Suprapubic skin (tissue), 4 donors: ENCODE measurements at regions not wholly inside any gene's neighbourhood (a gene's known extent, or its start where the extent isn't known, plus 50 kb on each side); places are given as distances from the start of the nearest gene placed in this dataset.
"Not testable (repeated sequence)": the region's sequence is repeated elsewhere in the genome, so short reads cannot be mapped to it uniquely, and the experiment has no call there.

ENCODE experiments used
- DNase-seq, 2 donors: peaks; one replicate each; pipeline ENCODE4 v3.0.0-alpha.2; 2019; ENCODE audit warnings: low spot score in 2 of 2
- H3K27ac ChIP-seq: fragments of 200-600 bp; sonication (generic); one replicate; pipeline ENCODE4 v1.5.1; 2019
- H3K27me3 ChIP-seq: fragments of 200-600 bp; sonication (generic); one replicate; pipeline ENCODE4 v1.5.1; 2019
- H3K36me3 ChIP-seq: fragments of 200-600 bp; sonication (generic); one replicate; pipeline ENCODE4 v1.5.1; 2019
- H3K4me1 ChIP-seq: fragments of 200-600 bp; sonication (generic); one replicate; pipeline ENCODE4 v1.5.1; 2019
- H3K4me3 ChIP-seq: fragments of 200-600 bp; sonication (generic); one replicate; pipeline ENCODE4 v1.5.1; 2019; ENCODE audit warnings: mild to moderate bottlenecking
- H3K9me3 ChIP-seq: fragments of 200-600 bp; sonication (generic); one replicate; pipeline ENCODE4 v1.5.1; 2019
- EP300 ChIP-seq: sonication (generic); formaldehyde crosslinking; IDR thresholded peaks from one replicate; pipeline ENCODE4 v1.6.1; 2017; ENCODE audit warnings: antibody characterized with exemption
- POLR2A ChIP-seq, 2 donors: fragments of 450-650 bp; IDR thresholded peaks; one replicate each; pipeline ENCODE4 v1.6.1; 2017; ENCODE audit warnings: antibody characterized with exemption in 2 of 2, mild to moderate bottlenecking in 2 of 2, moderate library complexity in 2 of 2
- POLR2AphosphoS5 ChIP-seq, 3 donors: sonication (generic); formaldehyde crosslinking; IDR thresholded peaks; one replicate each; pipeline ENCODE4 v1.6.1; 2017; ENCODE audit warnings: antibody characterized with exemption in 3 of 3
- WGBS: methylation state at CpG from one replicate; pipeline ENCODE4 v1.1.5; 2018; 5-methylcytosine and 5-hydroxymethylcytosine counted together
- TF ChIP-seq, protein P1 (sequence below), 2 donors: fragments of 200-600 bp in 1 of 2; fragments of 450-650 bp in 1 of 2; sonication (generic) in 1 of 2; IDR thresholded peaks; one replicate each; pipeline ENCODE4 v1.5.1; 2016 to 2019; ENCODE audit warnings: antibody characterized with exemption in 2 of 2, mild to moderate bottlenecking in 1 of 2, moderate library complexity in 1 of 2

- TF ChIP-seq, protein P1, sequence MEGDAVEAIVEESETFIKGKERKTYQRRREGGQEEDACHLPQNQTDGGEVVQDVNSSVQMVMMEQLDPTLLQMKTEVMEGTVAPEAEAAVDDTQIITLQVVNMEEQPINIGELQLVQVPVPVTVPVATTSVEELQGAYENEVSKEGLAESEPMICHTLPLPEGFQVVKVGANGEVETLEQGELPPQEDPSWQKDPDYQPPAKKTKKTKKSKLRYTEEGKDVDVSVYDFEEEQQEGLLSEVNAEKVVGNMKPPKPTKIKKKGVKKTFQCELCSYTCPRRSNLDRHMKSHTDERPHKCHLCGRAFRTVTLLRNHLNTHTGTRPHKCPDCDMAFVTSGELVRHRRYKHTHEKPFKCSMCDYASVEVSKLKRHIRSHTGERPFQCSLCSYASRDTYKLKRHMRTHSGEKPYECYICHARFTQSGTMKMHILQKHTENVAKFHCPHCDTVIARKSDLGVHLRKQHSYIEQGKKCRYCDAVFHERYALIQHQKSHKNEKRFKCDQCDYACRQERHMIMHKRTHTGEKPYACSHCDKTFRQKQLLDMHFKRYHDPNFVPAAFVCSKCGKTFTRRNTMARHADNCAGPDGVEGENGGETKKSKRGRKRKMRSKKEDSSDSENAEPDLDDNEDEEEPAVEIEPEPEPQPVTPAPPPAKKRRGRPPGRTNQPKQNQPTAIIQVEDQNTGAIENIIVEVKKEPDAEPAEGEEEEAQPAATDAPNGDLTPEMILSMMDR (IDR thresholded peaks at IDR 0.05) = no peak
- TF ChIP-seq POLR2AphosphoS5 (IDR thresholded peaks at IDR 0.05) (no peak), EP300 (no peak), POLR2A (IDR thresholded peaks at IDR 0.05) (no peak)
- Histone ChIP-seq H3K27ac (no peak overlapping the region), H3K4me1 (no peaks in the 10 kb centered on the region), H3K9me3 (peaks cover 4% of the 10 kb centered on the region), H3K4me3 (no peak overlapping the region), H3K36me3 (no peaks in the 10 kb centered on the region), H3K27me3 (no peaks in the 10 kb centered on the region)
- no peak for DNase-seq
- WGBS = 100% methylated on average over 1 of the region's 2 CpGs
Measured at GRCh38 chr5:164132358-164132757, 626.9 kb downstream of the MAT2B start.

- Histone ChIP-seq H3K9me3 (no peaks in the 10 kb centered on the region), H3K4me3 (no peak overlapping the region), H3K4me1 (no peaks in the 10 kb centered on the region), H3K27me3 (no peaks in the 10 kb centered on the region), H3K27ac (no peak overlapping the region), H3K36me3 (no peaks in the 10 kb centered on the region)
- TF ChIP-seq POLR2A (IDR thresholded peaks at IDR 0.05) (no peak), EP300 (no peak)
- no peak for DNase-seq
- WGBS = 93% methylated on average over 7 of the region's 8 CpGs
Measured at GRCh38 chr5:164137095-164137494, 631.7 kb downstream of the MAT2B start.

- Histone ChIP-seq H3K27ac (no peak overlapping the region), H3K36me3 (no peaks in the 10 kb centered on the region), H3K9me3 (no peaks in the 10 kb centered on the region), H3K4me1 (no peaks in the 10 kb centered on the region), H3K4me3 (no peak overlapping the region), H3K27me3 (no peaks in the 10 kb centered on the region)
- 73% methylated on average over 2 of the region's 2 CpGs for WGBS
- TF ChIP-seq EP300 (no peak), POLR2AphosphoS5 (IDR thresholded peaks at IDR 0.05) (no peak), POLR2A (IDR thresholded peaks at IDR 0.05) (no peak)
- TF ChIP-seq, protein P1 (IDR thresholded peaks at IDR 0.05) = no peak
- DNase-seq = no peak
Measured at GRCh38 chr5:164139423-164139822, 634.0 kb downstream of the MAT2B start.

DNA sequence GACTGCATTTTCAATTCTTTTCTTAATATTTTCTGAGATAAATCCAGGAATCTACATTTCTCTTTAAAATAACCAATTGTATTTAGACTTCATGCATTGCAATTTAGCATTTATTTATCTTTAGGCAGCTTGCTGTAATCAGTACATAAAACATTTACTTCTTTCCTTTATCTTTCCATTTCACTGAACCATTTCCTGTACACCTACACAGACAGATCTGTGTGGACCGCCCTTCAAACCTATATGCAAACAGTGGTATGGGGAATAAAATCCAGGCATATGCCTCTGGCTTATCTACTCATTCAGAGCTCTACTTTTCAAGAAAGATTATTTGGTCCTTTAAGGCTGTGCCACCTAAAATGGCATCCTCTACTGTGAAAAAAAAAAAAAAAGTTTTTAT is 640.0 kb downstream of the MAT2B start:
- 74% methylated on average over 1 of the region's 1 CpG for WGBS
- DNase-seq = no peak
- no peak overlapping the region for H3K4me3 ChIP-seq
- no peaks in the 10 kb centered on the region for H3K4me1 ChIP-seq
- no peaks in the 10 kb centered on the region for H3K27me3 ChIP-seq
- H3K9me3 ChIP-seq = no peaks in the 10 kb centered on the region
- H3K27ac ChIP-seq = no peak overlapping the region
- H3K36me3 ChIP-seq = no peaks in the 10 kb centered on the region
- TF ChIP-seq POLR2A (IDR thresholded peaks at IDR 0.05) = no peak
- no peak for TF ChIP-seq POLR2AphosphoS5 (IDR thresholded peaks at IDR 0.05)
- TF ChIP-seq EP300 = no peak

DNA sequence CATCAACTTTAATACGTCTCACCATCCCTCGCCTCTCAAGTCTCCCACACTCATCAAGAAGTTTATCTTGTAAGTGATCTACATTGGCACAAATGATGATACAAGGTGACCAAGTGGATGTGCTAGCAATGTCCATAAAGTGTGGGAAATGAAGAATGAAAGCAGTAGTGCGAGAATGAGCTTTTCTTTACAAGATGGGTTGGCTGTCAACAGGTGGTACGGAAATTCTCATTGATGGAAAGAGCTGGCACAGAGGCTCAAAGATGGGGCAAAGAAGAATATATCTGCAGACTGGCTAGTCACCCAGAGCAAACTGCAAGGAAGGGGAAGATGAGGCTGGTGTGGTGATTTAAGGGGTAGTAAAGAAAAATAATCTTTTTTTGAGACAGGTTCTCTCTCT is 640.8 kb downstream of the MAT2B start:
- Histone ChIP-seq H3K36me3 (no peaks in the 10 kb centered on the region), H3K27ac (no peak overlapping the region), H3K9me3 (no peaks in the 10 kb centered on the region), H3K27me3 (no peaks in the 10 kb centered on the region), H3K4me1 (no peaks in the 10 kb centered on the region), H3K4me3 (no peak overlapping the region)
- WGBS = 93% methylated on average over 4 of the region's 4 CpGs
- no peak for DNase-seq
- TF ChIP-seq POLR2AphosphoS5 (IDR thresholded peaks at IDR 0.05) (no peak), EP300 (no peak), POLR2A (IDR thresholded peaks at IDR 0.05) (no peak)
- TF ChIP-seq, protein P1 (IDR thresholded peaks at IDR 0.05) = no peak

DNA sequence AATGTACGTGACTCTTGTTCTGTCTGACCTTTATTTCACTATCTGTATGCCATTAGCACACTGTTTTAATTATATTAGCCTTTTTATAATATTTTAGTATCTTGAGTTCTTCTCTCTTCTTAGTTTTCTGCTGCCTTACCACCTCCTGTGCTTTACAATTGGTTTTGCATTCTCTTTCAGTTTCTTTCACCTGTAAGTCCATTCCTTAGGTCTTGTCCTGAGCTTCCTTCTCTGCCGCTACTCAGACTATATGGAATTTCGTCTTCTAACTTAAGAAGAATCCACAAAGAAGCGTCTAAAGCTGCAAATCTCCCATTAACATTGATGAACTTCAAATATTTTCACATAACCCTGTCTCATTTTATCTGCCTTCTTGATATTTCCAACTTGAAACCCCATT is 642.9 kb downstream of the MAT2B start:
- Histone ChIP-seq H3K4me1 (no peaks in the 10 kb centered on the region), H3K36me3 (no peaks in the 10 kb centered on the region), H3K4me3 (no peak overlapping the region), H3K27me3 (no peaks in the 10 kb centered on the region), H3K27ac (no peak overlapping the region), H3K9me3 (no peaks in the 10 kb centered on the region)
- TF ChIP-seq EP300 = no peak
- TF ChIP-seq, protein P1 (IDR thresholded peaks at IDR 0.05) = no peak
- no peak for TF ChIP-seq POLR2AphosphoS5 (IDR thresholded peaks at IDR 0.05)
- TF ChIP-seq POLR2A (IDR thresholded peaks at IDR 0.05) = no peak
- no peak for DNase-seq
- WGBS = 74% methylated on average over 4 of the region's 4 CpGs

DNA sequence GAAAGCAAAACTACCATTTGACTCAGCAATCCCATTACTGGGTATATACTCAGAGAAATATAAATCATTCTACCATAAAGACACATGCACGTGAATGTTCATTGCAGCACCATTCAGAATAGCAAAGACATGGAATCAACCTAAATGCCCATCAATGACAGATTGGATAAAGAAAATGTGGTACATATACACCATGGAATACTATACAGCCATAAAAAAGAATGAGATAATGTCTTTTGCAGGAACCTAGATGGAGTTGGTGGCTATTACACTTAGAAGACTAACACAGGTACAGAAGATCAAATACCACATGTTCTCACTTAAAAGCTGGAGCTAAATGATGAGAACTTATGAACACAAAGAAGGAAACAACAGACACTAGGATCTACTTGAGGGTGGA is 647.1 kb downstream of the MAT2B start:
- H3K27ac ChIP-seq, H3K36me3 ChIP-seq, DNase-seq, H3K9me3 ChIP-seq, H3K4me1 ChIP-seq, H3K27me3 ChIP-seq, H3K4me3 ChIP-seq: not testable (repeated sequence)
- WGBS = 91% methylated on average over 1 of the region's 1 CpG
